GM18511 (cell line): ENCODE measurements at regions not wholly inside any gene's neighbourhood (a gene's known extent, or its start where the extent isn't known, plus 50 kb on each side); places are given as distances from the start of the nearest gene placed in this dataset.

Source experiments
- ATAC-seq: cut with Tn5 transposase; IDR thresholded peaks from one replicate; pipeline ENCODE4 v1.9.1; 2021; ENCODE audit warnings: mild to moderate bottlenecking, moderate library complexity; ENCODE audit not compliant: unreplicated experiment

GRCh38 chr16:86288716-86289294, 221.5 kb upstream of the FOXF1 start:
- ATAC-seq, result no peak

GRCh38 chr16:86289304-86289703, 221.0 kb upstream of the FOXF1 start:
- no peak for ATAC-seq

- no peak for ATAC-seq
Measured at GRCh38 chr16:86289907-86290306, 220.4 kb upstream of the FOXF1 start.

- no peak for ATAC-seq
Measured at GRCh38 chr16:86291491-86291890, 218.8 kb upstream of the FOXF1 start.

- ATAC-seq, result no peak
Measured at GRCh38 chr16:86292171-86292775, 218.1 kb upstream of the FOXF1 start.

GRCh38 chr16:86292942-86293341, 217.4 kb upstream of the FOXF1 start:
- ATAC-seq, result no peak

- ATAC-seq, result no peak
Measured at GRCh38 chr16:86293906-86294305, 216.4 kb upstream of the FOXF1 start.

- no peak for ATAC-seq
Measured at GRCh38 chr16:86294535-86295196, 215.7 kb upstream of the FOXF1 start.

- ATAC-seq, result no peak
Measured at GRCh38 chr16:86296256-86296655, 214.1 kb upstream of the FOXF1 start.

GRCh38 chr16:86297391-86297790, 212.9 kb upstream of the FOXF1 start:
- no peak for ATAC-seq

- ATAC-seq, result no peak
Measured at GRCh38 chr16:86297866-86298757, 212.2 kb upstream of the FOXF1 start.

GRCh38 chr16:86298758-86299134, 211.6 kb upstream of the FOXF1 start:
- no peak for ATAC-seq

GRCh38 chr16:86299882-86300610, 210.3 kb upstream of the FOXF1 start:
- no peak for ATAC-seq

- ATAC-seq, result no peak
Measured at GRCh38 chr16:86300746-86301481, 209.4 kb upstream of the FOXF1 start.

- no peak for ATAC-seq
Measured at GRCh38 chr16:86302421-86303109, 207.8 kb upstream of the FOXF1 start.

- no peak for ATAC-seq
Measured at GRCh38 chr16:86303787-86304678, 206.3 kb upstream of the FOXF1 start.

GRCh38 chr16:86304868-86305267, 205.5 kb upstream of the FOXF1 start:
- no peak for ATAC-seq

- ATAC-seq, result no peak
Measured at GRCh38 chr16:86305440-86305839, 204.9 kb upstream of the FOXF1 start.
